ENCODE measurements at regions not wholly inside any gene's neighbourhood (a gene's known extent, or its start where the extent isn't known, plus 50 kb on each side); places are given as distances from the start of the nearest gene placed in this dataset.

- intact Hi-C loops (cut with DNase I) = no loop called here
- H3K4me1 ChIP-seq = no peaks in the 10 kb centered on the region
- ATAC-seq (no peak), DNase-seq (no peak)
- H3K27ac ChIP-seq = no peak overlapping the region
- H3K36me3 ChIP-seq = no peaks in the 10 kb centered on the region
- H3K4me3 ChIP-seq = no peak overlapping the region
- H3K27me3 ChIP-seq = no peaks in the 10 kb centered on the region
- TF ChIP-seq CTCF (IDR thresholded peaks at IDR 0.05) = no peak
- no peaks in the 10 kb centered on the region for H3K9me3 ChIP-seq
Measured at GRCh38 chr6:90650041-90650940, 63.4 kb upstream of the MAP3K7 start.

GRCh38 chr6:90648873-90649272, 62.0 kb upstream of the MAP3K7 start:
- ATAC-seq = no peak
- Histone ChIP-seq H3K27me3 (no peaks in the 10 kb centered on the region), H3K9me3 (no peaks in the 10 kb centered on the region), H3K4me1 (no peaks in the 10 kb centered on the region), H3K27ac (no peak overlapping the region), H3K36me3 (no peaks in the 10 kb centered on the region), H3K4me3 (no peak overlapping the region)
- TF ChIP-seq CTCF (IDR thresholded peaks at IDR 0.05) = no peak
- intact Hi-C loops (cut with DNase I) = no loop called here
- DNase-seq = no peak

- no peak for ATAC-seq
- no peaks in the 10 kb centered on the region for H3K9me3 ChIP-seq
- no peaks in the 10 kb centered on the region for H3K4me1 ChIP-seq
- no peak for TF ChIP-seq CTCF (IDR thresholded peaks at IDR 0.05)
- no peaks in the 10 kb centered on the region for H3K36me3 ChIP-seq
- H3K27me3 ChIP-seq = no peaks in the 10 kb centered on the region
- no peak for DNase-seq
- H3K27ac ChIP-seq = no peak overlapping the region
- intact Hi-C loops (cut with DNase I) = no loop called here
- no peak overlapping the region for H3K4me3 ChIP-seq
Measured at GRCh38 chr6:90646940-90647339, 60.1 kb upstream of the MAP3K7 start.

- DNase-seq (no peak), ATAC-seq (no peak)
- H3K27me3 ChIP-seq = no peaks in the 10 kb centered on the region
- intact Hi-C loops (cut with DNase I) = no loop called here
- no peaks in the 10 kb centered on the region for H3K9me3 ChIP-seq
- H3K27ac ChIP-seq = no peak overlapping the region
- no peaks in the 10 kb centered on the region for H3K4me1 ChIP-seq
- no peaks in the 10 kb centered on the region for H3K36me3 ChIP-seq
- no peak overlapping the region for H3K4me3 ChIP-seq
- no peak for TF ChIP-seq CTCF (IDR thresholded peaks at IDR 0.05)
Measured at GRCh38 chr6:90645634-90646033, 58.8 kb upstream of the MAP3K7 start.

GRCh38 chr6:90644492-90644891, 57.6 kb upstream of the MAP3K7 start:
- Histone ChIP-seq H3K27me3 (no peaks in the 10 kb centered on the region), H3K27ac (no peak overlapping the region), H3K36me3 (no peaks in the 10 kb centered on the region), H3K9me3 (no peaks in the 10 kb centered on the region), H3K4me1 (no peaks in the 10 kb centered on the region), H3K4me3 (no peak overlapping the region)
- ATAC-seq (no peak), DNase-seq (no peak)
- TF ChIP-seq CTCF (IDR thresholded peaks at IDR 0.05) = no peak
- intact Hi-C loops (cut with DNase I) = no loop called here

Measured in upper lobe of right lung (tissue), 1 donor.